ENCODE measurements at regions not wholly inside any gene's neighbourhood (a gene's known extent, or its start where the extent isn't known, plus 50 kb on each side); places are given as distances from the start of the nearest gene placed in this dataset.
"Not testable (repeated sequence)": the region's sequence is repeated elsewhere in the genome, so short reads cannot be mapped to it uniquely, and the experiment has no call there.

- DNase-seq (ENCODE audit: low read depth, low spot score): no peak
- no peak for FAIRE-seq
Observed at GRCh38 chr3:75193797-75194196, 470.3 kb upstream of the FRG2C start.

GRCh38 chr3:75214332-75214731, 449.8 kb upstream of the FRG2C start:
- dilution Hi-C loops (cut with MboI; ENCODE audit: extremely low pct_ligation_motif_present, low sequenced_read_pairs); FAIRE-seq: not testable (repeated sequence)

More at GRCh38 chr3:75193797-75194196, 470.3 kb upstream of the FRG2C start:
- no peaks in the 10 kb centered on the region for H3K79me2 ChIP-seq (ENCODE audit: control insufficient read depth, insufficient read depth, low read length)
- no peaks in the 10 kb centered on the region for H3K36me3 ChIP-seq (ENCODE audit: control insufficient read depth in 2 of 2, extremely low read depth in 1 of 2, insufficient read depth in 2 of 2, low read length in 2 of 2)
- H3K27ac ChIP-seq (ENCODE audit: control insufficient read depth, insufficient read depth, low read length): no peak overlapping the region
- no peaks in the 10 kb centered on the region for H3K9me1 ChIP-seq (ENCODE audit: control insufficient read depth, extremely low read depth, insufficient read depth, low read length)
- no peaks in the 10 kb centered on the region for H3K4me1 ChIP-seq (ENCODE audit: control insufficient read depth, extremely low read depth, insufficient read depth, low read length)
- H2AFZ ChIP-seq (ENCODE audit: control insufficient read depth, low read length): no peak overlapping the region
- no peak overlapping the region for H3K9ac ChIP-seq (ENCODE audit: control insufficient read depth, extremely low read depth, insufficient read depth, low read length)
- no peaks in the 10 kb centered on the region for H3K9me3 ChIP-seq (ENCODE audit: control insufficient read depth, low read depth, low read length)
- H3K27me3 ChIP-seq (ENCODE audit: control insufficient read depth, extremely low read depth, insufficient read depth, low read length): no peaks in the 10 kb centered on the region
- dilution Hi-C loops (cut with MboI; ENCODE audit: extremely low pct_ligation_motif_present, low sequenced_read_pairs): no loop called here
- TF ChIP-seq CTCF (optimal IDR thresholded peaks at IDR 0.05 in 1 of 3, IDR thresholded peaks at IDR 0.05 in 1 of 3, conservative IDR thresholded peaks at IDR 0.05 in 1 of 3; ENCODE audit: extremely low read depth in 1 of 3, insufficient read depth in 2 of 3, low read length in 3 of 3): no peak
- no peak for TF ChIP-seq EZH2 (IDR thresholded peaks at IDR 0.05; ENCODE audit: low read length)
- no peaks in the 10 kb centered on the region for H4K20me1 ChIP-seq (ENCODE audit: control insufficient read depth, extremely low read depth, insufficient read depth, low read length)
- H3K4me2 ChIP-seq (ENCODE audit: control insufficient read depth, extremely low read depth, insufficient read depth, low read depth, low read length): no peak overlapping the region
- no peak overlapping the region for H3K4me3 ChIP-seq (ENCODE audit: control insufficient read depth in 2 of 3, extremely low read depth in 1 of 3, insufficient read depth in 2 of 3, low read depth in 1 of 3, low read length in 3 of 3)

DNA sequence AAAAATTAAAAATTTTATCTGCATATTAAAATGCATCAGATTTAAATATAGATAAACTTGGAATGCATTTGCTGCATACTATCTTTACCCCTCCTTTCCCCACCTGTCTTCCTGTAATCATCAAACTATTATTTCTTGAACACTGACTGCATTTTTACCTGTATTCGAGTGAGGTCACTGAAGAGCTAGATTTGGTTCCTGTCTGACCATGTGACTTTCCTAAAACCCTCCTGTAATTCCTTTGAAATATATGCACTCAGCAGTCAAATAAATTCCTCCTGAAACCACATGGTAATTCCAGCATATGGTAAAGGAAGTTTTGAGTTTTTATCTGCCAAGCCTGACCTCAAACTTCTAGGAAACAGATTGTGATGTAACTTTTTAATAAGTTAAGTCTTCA, 445.6 kb upstream of the FRG2C start:
- H3K79me2 ChIP-seq (ENCODE audit: control insufficient read depth, insufficient read depth, low read length): no peaks in the 10 kb centered on the region
- no peaks in the 10 kb centered on the region for H3K4me1 ChIP-seq (ENCODE audit: control insufficient read depth, extremely low read depth, insufficient read depth, low read length)
- no peaks in the 10 kb centered on the region for H3K27me3 ChIP-seq (ENCODE audit: control insufficient read depth, extremely low read depth, insufficient read depth, low read length)
- H4K20me1 ChIP-seq (ENCODE audit: control insufficient read depth, extremely low read depth, insufficient read depth, low read length): no peaks in the 10 kb centered on the region
- TF ChIP-seq CTCF (optimal IDR thresholded peaks at IDR 0.05 in 1 of 3, IDR thresholded peaks at IDR 0.05 in 1 of 3, conservative IDR thresholded peaks at IDR 0.05 in 1 of 3; ENCODE audit: extremely low read depth in 1 of 3, insufficient read depth in 2 of 3, low read length in 3 of 3) (no peak), EZH2 (IDR thresholded peaks at IDR 0.05; ENCODE audit: low read length) (no peak)
- no peak overlapping the region for H2AFZ ChIP-seq (ENCODE audit: control insufficient read depth, low read length)
- no peak overlapping the region for H3K4me3 ChIP-seq (ENCODE audit: control insufficient read depth in 2 of 3, extremely low read depth in 1 of 3, insufficient read depth in 2 of 3, low read depth in 1 of 3, low read length in 3 of 3)
- no peak overlapping the region for H3K4me2 ChIP-seq (ENCODE audit: control insufficient read depth, extremely low read depth, insufficient read depth, low read depth, low read length)
- DNase-seq (ENCODE audit: low read depth, low spot score) (no peak), FAIRE-seq (no peak)
- no peak overlapping the region for H3K9ac ChIP-seq (ENCODE audit: control insufficient read depth, extremely low read depth, insufficient read depth, low read length)
- H3K36me3 ChIP-seq (ENCODE audit: control insufficient read depth in 2 of 2, extremely low read depth in 1 of 2, insufficient read depth in 2 of 2, low read length in 2 of 2): no peaks in the 10 kb centered on the region
- dilution Hi-C loops (cut with MboI; ENCODE audit: extremely low pct_ligation_motif_present, low sequenced_read_pairs): no loop called here
- H3K27ac ChIP-seq (ENCODE audit: control insufficient read depth, insufficient read depth, low read length): no peak overlapping the region
- no peaks in the 10 kb centered on the region for H3K9me1 ChIP-seq (ENCODE audit: control insufficient read depth, extremely low read depth, insufficient read depth, low read length)
- no peaks in the 10 kb centered on the region for H3K9me3 ChIP-seq (ENCODE audit: control insufficient read depth, low read depth, low read length)

More at GRCh38 chr3:75214332-75214731, 449.8 kb upstream of the FRG2C start:
- not testable (repeated sequence) for H3K4me1 ChIP-seq (ENCODE audit: control insufficient read depth, extremely low read depth, insufficient read depth, low read length); H3K27ac ChIP-seq (ENCODE audit: control insufficient read depth, insufficient read depth, low read length); H3K9me3 ChIP-seq (ENCODE audit: control insufficient read depth, low read depth, low read length); H3K9me1 ChIP-seq (ENCODE audit: control insufficient read depth, extremely low read depth, insufficient read depth, low read length); H3K9ac ChIP-seq (ENCODE audit: control insufficient read depth, extremely low read depth, insufficient read depth, low read length); H3K4me2 ChIP-seq (ENCODE audit: control insufficient read depth, extremely low read depth, insufficient read depth, low read depth, low read length); H3K79me2 ChIP-seq (ENCODE audit: control insufficient read depth, insufficient read depth, low read length); H2AFZ ChIP-seq (ENCODE audit: control insufficient read depth, low read length); H3K36me3 ChIP-seq (ENCODE audit: control insufficient read depth in 2 of 2, extremely low read depth in 1 of 2, insufficient read depth in 2 of 2, low read length in 2 of 2); H3K4me3 ChIP-seq (ENCODE audit: control insufficient read depth in 2 of 3, extremely low read depth in 1 of 3, insufficient read depth in 2 of 3, low read depth in 1 of 3, low read length in 3 of 3); H4K20me1 ChIP-seq (ENCODE audit: control insufficient read depth, extremely low read depth, insufficient read depth, low read length); H3K27me3 ChIP-seq (ENCODE audit: control insufficient read depth, extremely low read depth, insufficient read depth, low read length); DNase-seq (ENCODE audit: low read depth, low spot score)

All from keratinocyte (primary cell).